Endothelial cell of umbilical vein (primary cell): ENCODE measurements at regions not wholly inside any gene's neighbourhood (a gene's known extent, or its start where the extent isn't known, plus 50 kb on each side); places are given as distances from the start of the nearest gene placed in this dataset.

ENCODE experiments used
- BruUV-seq: library from RNA; stranded (reverse); fragments of 400-500 nt; replicated peaks from 2 replicates; lab custom pipeline; 2021; lab: Mats Ljungman, UMichigan
- CTCF ChIA-PET: fragments of 300-600, 350-600 bp; sonication (Branson Sonifier 250); formaldehyde crosslinking; loops from one replicate; lab custom pipeline; 2021; ENCODE audit warnings: antibody characterized with exemption, inconsistent platforms; lab: Charles Lee
- POLR2A ChIA-PET: fragments of 300-600, 350-600 bp; sonication (Branson Sonifier 250); formaldehyde crosslinking; loops from one replicate; lab custom pipeline; 2021; ENCODE audit warnings: antibody characterized with exemption, inconsistent platforms; lab: Charles Lee
- DNase-seq: peaks from one replicate; pipeline ENCODE4 v3.0.0-alpha.2; 2011; ENCODE audit warnings: low read depth, low spot score
- FAIRE-seq: peaks from 2 replicates; lab custom pipeline; 2011; peaks lifted over from hg19 to GRCh38; lab: Jason Lieb, UNC
- H2AFZ ChIP-seq: 2 replicates; pipeline ENCODE4 v1.6.0; 2012; ENCODE audit warnings: low read depth, low read length, control low read depth, inconsistent platforms
- H3K27ac ChIP-seq: 2 replicates; pipeline ENCODE4 v1.5.1; 2011; ENCODE audit warnings: low read depth, mild to moderate bottlenecking, control low read depth, low read length, moderate library complexity; ENCODE audit not compliant: insufficient read depth
- H3K27me3 ChIP-seq, 2 experiments: 2 replicates each; pipeline versions ENCODE4 v1.6.0 to v1.6.1; 2011; ENCODE audit warnings: low read length in 2 of 2, mixed read lengths in 1 of 2; ENCODE audit not compliant: control insufficient read depth in 2 of 2, insufficient read depth in 2 of 2
- H3K36me3 ChIP-seq, 2 experiments: 2 replicates in 1 of 2; 3 replicates in 1 of 2; pipeline ENCODE4 v1.5.1; 2011; ENCODE audit warnings: low read length in 2 of 2, mild to moderate bottlenecking in 1 of 2, moderate library complexity in 1 of 2; ENCODE audit not compliant: control insufficient read depth in 2 of 2, insufficient read depth in 2 of 2; ENCODE audit errors: extremely low read depth in 1 of 2
- H3K4me1 ChIP-seq: 3 replicates; pipeline ENCODE4 v1.5.1; 2011; ENCODE audit warnings: mild to moderate bottlenecking, low read length; ENCODE audit not compliant: control insufficient read depth, insufficient read depth; ENCODE audit errors: extremely low read depth
- H3K4me2 ChIP-seq: 2 replicates; pipeline ENCODE4 v1.6.1; 2011; ENCODE audit warnings: low read length, control low read depth, mixed read lengths; ENCODE audit not compliant: insufficient read depth
- H3K4me3 ChIP-seq, 3 experiments: fragments of 200-600 bp in 1 of 3; sonication (generic), shearing (Covaris generic) in 1 of 3; replicated peaks in 1 of 3; 2 replicates each; pipeline ENCODE4 v1.5.1; 2011 to 2016; ENCODE audit warnings: control low read depth in 3 of 3, low read length in 3 of 3, mild to moderate bottlenecking in 2 of 3, inconsistent platforms in 1 of 3, low read depth in 1 of 3, moderate library complexity in 1 of 3; ENCODE audit not compliant: insufficient read depth in 1 of 3
- H3K79me2 ChIP-seq: 2 replicates; pipeline ENCODE4 v1.6.0; 2012; ENCODE audit warnings: low read length, inconsistent platforms; ENCODE audit not compliant: control insufficient read depth, insufficient read depth
- H3K9ac ChIP-seq: replicated peaks from 2 replicates; pipeline ENCODE3; 2011; ENCODE audit warnings: low read length, control low read depth; ENCODE audit not compliant: insufficient read depth; ENCODE audit errors: extremely low read depth
- H3K9me1 ChIP-seq: replicated peaks from 3 replicates; pipeline ENCODE4 v1.6.0; 2011; ENCODE audit warnings: mild to moderate bottlenecking, low read length; ENCODE audit not compliant: control insufficient read depth, insufficient read depth; ENCODE audit errors: extremely low read depth
- H3K9me3 ChIP-seq: replicated peaks from 2 replicates; pipeline ENCODE4 v1.5.1; 2012; ENCODE audit warnings: low read length, inconsistent platforms; ENCODE audit not compliant: control insufficient read depth, insufficient read depth
- H4K20me1 ChIP-seq: replicated peaks from 2 replicates; pipeline ENCODE3; 2011; ENCODE audit warnings: mild to moderate bottlenecking, low read length; ENCODE audit not compliant: control insufficient read depth, insufficient read depth; ENCODE audit errors: extremely low read depth
- CTCF ChIP-seq, 2 donors: IDR thresholded peaks; 1 replicate in 1 of 2; 2 replicates in 1 of 2; pipeline ENCODE4 v1.5.1; 2011; ENCODE audit warnings: low read length in 2 of 2, mild to moderate bottlenecking in 2 of 2, moderate library complexity in 2 of 2, control low read depth in 1 of 2, inconsistent platforms in 1 of 2, low read depth in 1 of 2; ENCODE audit not compliant: insufficient read depth in 1 of 2; ENCODE audit errors: extremely low read depth in 1 of 2
- EZH2 ChIP-seq: IDR thresholded peaks from 2 replicates; pipeline ENCODE4 v1.6.1; 2012; ENCODE audit warnings: borderline replicate concordance, low read depth, mild to moderate bottlenecking, moderate library complexity, low read length, inconsistent platforms; ENCODE audit not compliant: severe bottlenecking
- FOS ChIP-seq: IDR thresholded peaks from 2 replicates; pipeline ENCODE4 v1.6.1; 2011; ENCODE audit warnings: mild to moderate bottlenecking, low read length, moderate library complexity, borderline replicate concordance; ENCODE audit not compliant: insufficient read depth
- GATA2 ChIP-seq: IDR thresholded peaks from 2 replicates; pipeline ENCODE4 v1.7.0; 2011; ENCODE audit warnings: low read depth, mild to moderate bottlenecking, moderate library complexity, mixed read lengths, low read length; ENCODE audit not compliant: insufficient read length, insufficient read depth
- JUN ChIP-seq: IDR thresholded peaks from 2 replicates; pipeline ENCODE4 v1.6.1; 2011; ENCODE audit warnings: borderline replicate concordance, low read depth; ENCODE audit not compliant: insufficient read length, insufficient read depth
- MAX ChIP-seq: IDR thresholded peaks from 2 replicates; pipeline ENCODE4 v1.6.1; 2011; ENCODE audit not compliant: insufficient read depth, insufficient read length
- MYC ChIP-seq: IDR thresholded peaks from one replicate; pipeline ENCODE4 v1.6.1; 2011; ENCODE audit warnings: mild to moderate bottlenecking, low read depth, low read length
- POLR2A ChIP-seq: IDR thresholded peaks from 2 replicates; pipeline ENCODE4 v1.6.1; 2012; ENCODE audit warnings: low read depth, mild to moderate bottlenecking, control low read depth, low read length
- POLR2AphosphoS5 ChIP-seq: IDR thresholded peaks from 2 replicates; pipeline ENCODE4 v1.6.1; 2012; ENCODE audit warnings: low read depth, mild to moderate bottlenecking, control low read depth, low read length, moderate library complexity; ENCODE audit not compliant: insufficient read depth
- dilution Hi-C: fragments of 300-500 bp; cut with MboI; formaldehyde crosslinking; loops from one replicate; pipeline ENCODE4 v1.15.0; 2019; ENCODE audit warnings: low sequenced_read_pairs; ENCODE audit not compliant: extremely low pct_ligation_motif_present
- intact Hi-C: fragments of 100-400 bp; cut with micrococcal nuclease; formaldehyde crosslinking; loops from one replicate; pipeline ENCODE4 v1.10.0; 2022

GRCh38 chr6:99026135-99026534 is 78.4 kb upstream of the FBXL4 start:
- H3K4me1 ChIP-seq, result no peaks in the 10 kb centered on the region
- no peaks in the 10 kb centered on the region for H3K36me3 ChIP-seq
- no peak overlapping the region for H3K4me3 ChIP-seq
- ChIA-PET CTCF (no interaction called here), POLR2A (no interaction called here)
- no peak overlapping the region for H3K9ac ChIP-seq
- no TSS peak for BruUV-seq
- dilution Hi-C loops, result no loop called here
- no peaks in the 10 kb centered on the region for H3K79me2 ChIP-seq
- DNase-seq (no peak), FAIRE-seq (no peak)
- intact Hi-C loops, result no loop called here
- no peaks in the 10 kb centered on the region for H3K9me3 ChIP-seq
- no peaks in the 10 kb centered on the region for H4K20me1 ChIP-seq
- H3K4me2 ChIP-seq, result no peak overlapping the region
- H3K9me1 ChIP-seq, result no peaks in the 10 kb centered on the region
- no peak overlapping the region for H3K27ac ChIP-seq
- H2AFZ ChIP-seq, result no peak overlapping the region
- H3K27me3 ChIP-seq, result no peaks in the 10 kb centered on the region
- TF ChIP-seq POLR2A (no peak), MYC (no peak), POLR2AphosphoS5 (no peak), JUN (no peak), EZH2 (no peak), FOS (no peak), MAX (no peak), GATA2 (no peak), CTCF (IDR thresholded peaks at IDR 0.05; ENCODE audit: extremely low read depth in 1 of 2, insufficient read depth in 1 of 2, low read depth in 1 of 2, low read length in 2 of 2) (no peak)
